ENCODE measurements at regions not wholly inside any gene's neighbourhood (a gene's known extent, or its start where the extent isn't known, plus 50 kb on each side); places are given as distances from the start of the nearest gene placed in this dataset.

DNA sequence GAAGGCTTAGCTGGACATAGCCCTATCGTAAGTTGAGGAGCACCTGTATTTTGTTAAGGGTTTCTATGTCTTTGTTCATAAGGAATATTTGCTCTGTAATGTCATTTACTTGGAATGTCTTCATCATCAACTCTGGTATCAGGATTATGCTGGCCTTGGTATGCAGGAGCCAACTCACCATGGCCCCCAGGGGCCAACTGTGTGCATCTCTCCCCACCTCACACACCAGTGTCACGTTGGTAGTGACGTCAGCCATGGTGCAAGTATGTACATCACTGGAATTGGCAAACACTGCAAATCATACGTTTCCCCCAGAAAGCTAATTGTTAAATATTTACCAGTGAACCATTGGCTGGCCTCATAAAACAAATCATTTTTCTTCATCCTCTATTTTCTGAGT is 70.8 kb downstream of the YTHDF1 start:
- DNase-seq (peak; percentile 22), ATAC-seq (no peak)
- H3K27ac ChIP-seq (ENCODE audit: low read length), result no peak overlapping the region
- H2AFZ ChIP-seq (ENCODE audit: low read length), result no peak overlapping the region
- TF ChIP-seq EZH2phosphoT487 (IDR thresholded peaks at IDR 0.05; ENCODE audit: borderline replicate concordance, low read length) (no peak), EZH2 (IDR thresholded peaks at IDR 0.05; ENCODE audit: low read length, unreplicated experiment) (no peak)
- TF ChIP-seq, protein P1, sequence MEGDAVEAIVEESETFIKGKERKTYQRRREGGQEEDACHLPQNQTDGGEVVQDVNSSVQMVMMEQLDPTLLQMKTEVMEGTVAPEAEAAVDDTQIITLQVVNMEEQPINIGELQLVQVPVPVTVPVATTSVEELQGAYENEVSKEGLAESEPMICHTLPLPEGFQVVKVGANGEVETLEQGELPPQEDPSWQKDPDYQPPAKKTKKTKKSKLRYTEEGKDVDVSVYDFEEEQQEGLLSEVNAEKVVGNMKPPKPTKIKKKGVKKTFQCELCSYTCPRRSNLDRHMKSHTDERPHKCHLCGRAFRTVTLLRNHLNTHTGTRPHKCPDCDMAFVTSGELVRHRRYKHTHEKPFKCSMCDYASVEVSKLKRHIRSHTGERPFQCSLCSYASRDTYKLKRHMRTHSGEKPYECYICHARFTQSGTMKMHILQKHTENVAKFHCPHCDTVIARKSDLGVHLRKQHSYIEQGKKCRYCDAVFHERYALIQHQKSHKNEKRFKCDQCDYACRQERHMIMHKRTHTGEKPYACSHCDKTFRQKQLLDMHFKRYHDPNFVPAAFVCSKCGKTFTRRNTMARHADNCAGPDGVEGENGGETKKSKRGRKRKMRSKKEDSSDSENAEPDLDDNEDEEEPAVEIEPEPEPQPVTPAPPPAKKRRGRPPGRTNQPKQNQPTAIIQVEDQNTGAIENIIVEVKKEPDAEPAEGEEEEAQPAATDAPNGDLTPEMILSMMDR (conservative IDR thresholded peaks at IDR 0.05; ENCODE audit: low read depth, low read length), result no peak
- no peaks in the 10 kb centered on the region for H3K36me3 ChIP-seq (ENCODE audit: low read depth, low read length)
- no peaks in the 10 kb centered on the region for H4K20me1 ChIP-seq (ENCODE audit: low read length)
- peaks cover 6% of the 10 kb centered on the region; the same call in 1 of the 2 replicates for H3K9me3 ChIP-seq (ENCODE audit: low read length)
- no peaks in the 10 kb centered on the region for H3K79me2 ChIP-seq (ENCODE audit: low read length)
- no TSS peak for BruUV-seq (replicated peaks)
- peaks cover 86% of the 10 kb centered on the region for H3K27me3 ChIP-seq (ENCODE audit: low read length)
- no peaks in the 10 kb centered on the region for H3K9me2 ChIP-seq (replicated peaks; ENCODE audit: low read length)
- POLR2A ChIA-PET (ENCODE audit: unreplicated experiment), result no interaction called here
- H3K9ac ChIP-seq (ENCODE audit: low read length), result no peak overlapping the region
- no peaks in the 10 kb centered on the region for H3F3A ChIP-seq (ENCODE audit: low read length, unreplicated experiment)
- no peaks in the 10 kb centered on the region for H3K4me1 ChIP-seq (ENCODE audit: insufficient read depth, low read length)
- intact Hi-C loops (cut with micrococcal nuclease), result no loop called here
- CTCF ChIA-PET, result no interaction called here
- H3K4me3 ChIP-seq (ENCODE audit: low read length), result no peak overlapping the region
- no peak overlapping the region for H3K4me2 ChIP-seq (ENCODE audit: low read length)

- Histone ChIP-seq H4K20me1 (ENCODE audit: low read length) (no peaks in the 10 kb centered on the region), H3K36me3 (ENCODE audit: low read depth, low read length) (no peaks in the 10 kb centered on the region), H3K9me2 (replicated peaks; ENCODE audit: low read length) (no peaks in the 10 kb centered on the region), H3K9me3 (ENCODE audit: low read length) (peaks cover 6% of the 10 kb centered on the region; the same call in 1 of the 2 replicates), H3F3A (ENCODE audit: low read length, unreplicated experiment) (no peaks in the 10 kb centered on the region), H3K4me2 (ENCODE audit: low read length) (no peak overlapping the region), H3K27ac (ENCODE audit: low read length) (no peak overlapping the region), H2AFZ (ENCODE audit: low read length) (no peak overlapping the region), H3K79me2 (ENCODE audit: low read length) (no peaks in the 10 kb centered on the region), H3K4me3 (ENCODE audit: low read length) (no peak overlapping the region), H3K9ac (ENCODE audit: low read length) (no peak overlapping the region), H3K4me1 (ENCODE audit: insufficient read depth, low read length) (peaks cover 14% of the 10 kb centered on the region), H3K27me3 (ENCODE audit: low read length) (peaks cover 77% of the 10 kb centered on the region)
- BruUV-seq (replicated peaks), result no TSS peak
- intact Hi-C loops (cut with micrococcal nuclease), result no loop called here
- no peak for ATAC-seq
- ChIA-PET POLR2A (ENCODE audit: unreplicated experiment) (no interaction called here), CTCF (interaction anchor here (0.6 to 0.7 kb wide), 2 partner anchors 733 to 1039 kb away, joined by 4 to 8 read pairs; no protein-coding TSS in a partner anchor)
- TF ChIP-seq EZH2 (IDR thresholded peaks at IDR 0.05; ENCODE audit: low read length, unreplicated experiment) (no peak), EZH2phosphoT487 (IDR thresholded peaks at IDR 0.05; ENCODE audit: borderline replicate concordance, low read length) (no peak)
- TF ChIP-seq, protein P1 (conservative IDR thresholded peaks at IDR 0.05; ENCODE audit: low read depth, low read length), result no peak
- DNase-seq, result no peak
Measured at GRCh38 chr20:63142933-63143332, 73.0 kb downstream of the YTHDF1 start.

GRCh38 chr20:63141531-63141930 is 74.4 kb downstream of the YTHDF1 start:
- BruUV-seq (replicated peaks), result no TSS peak
- H3K4me1 ChIP-seq (ENCODE audit: insufficient read depth, low read length), result peaks cover 14% of the 10 kb centered on the region
- no peak overlapping the region for H2AFZ ChIP-seq (ENCODE audit: low read length)
- ChIA-PET POLR2A (ENCODE audit: unreplicated experiment) (no interaction called here), CTCF (no interaction called here)
- H3K27ac ChIP-seq (ENCODE audit: low read length), result no peak overlapping the region
- H3K9ac ChIP-seq (ENCODE audit: low read length), result no peak overlapping the region
- peaks cover 75% of the 10 kb centered on the region for H3K27me3 ChIP-seq (ENCODE audit: low read length)
- intact Hi-C loops (cut with micrococcal nuclease), result no loop called here
- ATAC-seq (no peak), DNase-seq (no peak)
- H3K9me3 ChIP-seq (ENCODE audit: low read length), result no peaks in the 10 kb centered on the region
- no peaks in the 10 kb centered on the region for H4K20me1 ChIP-seq (ENCODE audit: low read length)
- no peaks in the 10 kb centered on the region for H3F3A ChIP-seq (ENCODE audit: low read length, unreplicated experiment)
- H3K79me2 ChIP-seq (ENCODE audit: low read length), result no peaks in the 10 kb centered on the region
- no peak overlapping the region for H3K4me3 ChIP-seq (ENCODE audit: low read length)
- no peaks in the 10 kb centered on the region for H3K9me2 ChIP-seq (replicated peaks; ENCODE audit: low read length)
- no peak overlapping the region for H3K4me2 ChIP-seq (ENCODE audit: low read length)
- H3K36me3 ChIP-seq (ENCODE audit: low read depth, low read length), result no peaks in the 10 kb centered on the region
- TF ChIP-seq, protein P1 (conservative IDR thresholded peaks at IDR 0.05; ENCODE audit: low read depth, low read length), result no peak
- TF ChIP-seq EZH2phosphoT487 (IDR thresholded peaks at IDR 0.05; ENCODE audit: borderline replicate concordance, low read length) (no peak), EZH2 (IDR thresholded peaks at IDR 0.05; ENCODE audit: low read length, unreplicated experiment) (no peak)

All from PC-3 (cell line).